SK-N-SH (cell line): ENCODE measurements at regions not wholly inside any gene's neighbourhood (a gene's known extent, or its start where the extent isn't known, plus 50 kb on each side); places are given as distances from the start of the nearest gene placed in this dataset.

Source experiments
- CTCF ChIA-PET: fragments of 300-600, 350-600 bp; formaldehyde crosslinking; extraction: SDS; loops from one replicate; lab custom pipeline; 2021; lab: Yijun Ruan, JAX
- POLR2A ChIA-PET: fragments of 350-600 bp; sonication (Branson Sonifier 250); formaldehyde crosslinking; extraction: SDS; loops from one replicate; lab custom pipeline; 2020; ENCODE audit warnings: antibody characterized with exemption, inconsistent platforms; lab: Yijun Ruan, JAX
- DNase-seq: peaks from one replicate; pipeline ENCODE4 v3.0.0; 2012
- H2AFZ ChIP-seq: fragments of 200-600 bp; sonication (generic); 2 replicates; pipeline ENCODE4 v1.8.1; 2016; ENCODE audit warnings: antibody characterized with exemption, mild to moderate bottlenecking, low read depth
- H3F3A ChIP-seq: fragments of 200-600 bp; sonication (generic); replicated peaks from 2 replicates; pipeline ENCODE3; 2016; ENCODE audit warnings: antibody characterized with exemption, mild to moderate bottlenecking; ENCODE audit not compliant: insufficient read depth
- H3K27ac ChIP-seq, 2 experiments: fragments of 200-500 bp in 1 of 2; fragments of 200-600 bp in 1 of 2; sonication (Bioruptor generic) in 1 of 2; sonication (generic), shearing (Covaris generic) in 1 of 2; 2 replicates each; pipeline versions ENCODE4 v1.5.1 to v1.6.1; 2014 to 2016; ENCODE audit warnings: low read depth in 2 of 2, inconsistent platforms in 1 of 2, low read length in 1 of 2, mild to moderate bottlenecking in 1 of 2, mixed read lengths in 1 of 2
- H3K27me3 ChIP-seq: fragments of 200-600 bp; sonication (generic), shearing (Covaris generic); 2 replicates; pipeline ENCODE4 v1.6.1; 2016; ENCODE audit warnings: mixed run types; ENCODE audit not compliant: insufficient read depth
- H3K36me3 ChIP-seq, 2 experiments: fragments of 200-500 bp in 1 of 2; fragments of 200-600 bp in 1 of 2; sonication (Bioruptor generic) in 1 of 2; sonication (generic) in 1 of 2; replicated peaks in 1 of 2; 2 replicates each; pipeline versions ENCODE3 to v1.5.1; 2014 to 2016; ENCODE audit warnings: low read length in 1 of 2, mild to moderate bottlenecking in 1 of 2; ENCODE audit not compliant: insufficient read depth in 2 of 2, control insufficient read depth in 1 of 2
- H3K4me1 ChIP-seq, 2 experiments: fragments of 200-500 bp in 1 of 2; fragments of 200-600 bp in 1 of 2; sonication (Bioruptor generic) in 1 of 2; sonication (generic), shearing (Covaris generic) in 1 of 2; 2 replicates each; pipeline versions ENCODE4 v1.5.1 to v1.6.1; 2014 to 2016; ENCODE audit warnings: low read depth in 1 of 2, low read length in 1 of 2, mixed run types in 1 of 2; ENCODE audit not compliant: insufficient read depth in 2 of 2, control insufficient read depth in 1 of 2
- H3K4me2 ChIP-seq: fragments of 200-600 bp; sonication (generic), shearing (Covaris generic); 2 replicates; pipeline ENCODE4 v1.6.1; 2017; ENCODE audit warnings: mixed run types
- H3K4me3 ChIP-seq, 2 experiments: fragments of 200-500 bp in 1 of 2; fragments of 200-600 bp in 1 of 2; sonication (Bioruptor generic) in 1 of 2; sonication (generic), shearing (Covaris generic) in 1 of 2; 2 replicates each; pipeline versions ENCODE4 v1.5.1 to v1.8.1; 2014 to 2016; ENCODE audit warnings: low read depth in 2 of 2, inconsistent platforms in 1 of 2, low read length in 1 of 2, mild to moderate bottlenecking in 1 of 2, mixed read lengths in 1 of 2, moderate library complexity in 1 of 2
- H3K79me2 ChIP-seq: fragments of 200-600 bp; sonication (generic); 2 replicates; pipeline ENCODE4 v1.8.1; 2017; ENCODE audit warnings: mild to moderate bottlenecking; ENCODE audit not compliant: insufficient read depth
- H3K9ac ChIP-seq: fragments of 200-600 bp; sonication (generic); 2 replicates; pipeline ENCODE4 v1.6.1; 2017; ENCODE audit warnings: mixed run types
- H3K9me2 ChIP-seq: fragments of 200-600 bp; sonication (generic); 2 replicates; pipeline ENCODE4 v1.6.1; 2017; ENCODE audit warnings: mixed run types
- H3K9me3 ChIP-seq: fragments of 200-600 bp; sonication (generic); 2 replicates; pipeline ENCODE4 v1.6.1; 2017; ENCODE audit warnings: mixed run types, mild to moderate bottlenecking, moderate library complexity
- H4K20me1 ChIP-seq: fragments of 200-600 bp; sonication (generic); 2 replicates; pipeline ENCODE4 v1.6.1; 2017; ENCODE audit warnings: mild to moderate bottlenecking, mixed run types; ENCODE audit not compliant: insufficient read depth
- CHD2 ChIP-seq: fragments of 150-350 bp; IDR thresholded peaks from 2 replicates; pipeline ENCODE4 v1.6.1; 2018; ENCODE audit warnings: low read length; ENCODE audit not compliant: partially characterized antibody
- EZH2phosphoT487 ChIP-seq: fragments of 200-600 bp; sonication (generic); IDR thresholded peaks from 2 replicates; pipeline ENCODE4 v1.6.1; 2017; ENCODE audit warnings: low read depth, mixed run types, mild to moderate bottlenecking, antibody characterized with exemption, moderate library complexity, borderline replicate concordance
- FOXM1 ChIP-seq: IDR thresholded peaks from 2 replicates; pipeline ENCODE4 v1.4.0; 2012; ENCODE audit warnings: low read depth, mild to moderate bottlenecking
- GATA2 ChIP-seq: sonication (generic); formaldehyde crosslinking; IDR thresholded peaks from 2 replicates; pipeline ENCODE4 v1.5.0; 2020; ENCODE audit warnings: mild to moderate bottlenecking, missing genetic modification reagents
- MEF2A ChIP-seq: IDR thresholded peaks from 2 replicates; pipeline ENCODE4 v1.4.0; 2012; ENCODE audit warnings: low read depth, borderline replicate concordance
- RCOR1 ChIP-seq: fragments of 150-350 bp; IDR thresholded peaks from 2 replicates; pipeline ENCODE4 v1.6.1; 2017; ENCODE audit warnings: antibody characterized with exemption, low read length
- SMC3 ChIP-seq: IDR thresholded peaks from 2 replicates; pipeline ENCODE4 v1.6.1; 2012; ENCODE audit warnings: low read depth, low read length, improper control_type of control experiment
- WGBS: methylation state at CpG from one replicate; pipeline ENCODE4 v1.1.6; 2017; ENCODE audit warnings: low lambda C conversion rate; 5-methylcytosine and 5-hydroxymethylcytosine counted together
- TF ChIP-seq, protein P1 (sequence below): IDR thresholded peaks from 2 replicates; pipeline ENCODE4 v1.4.0; 2012; ENCODE audit warnings: low read depth, borderline replicate concordance
- TF ChIP-seq, protein P2 (sequence below): fragments of 150-350 bp; IDR thresholded peaks from 2 replicates; pipeline ENCODE4 v1.6.1; 2016; ENCODE audit warnings: mild to moderate bottlenecking, low read depth, low read length
- TF ChIP-seq, protein P3 (sequence below): IDR thresholded peaks from 2 replicates; pipeline ENCODE4 v1.4.0; 2012; ENCODE audit warnings: low read depth, borderline replicate concordance
- TF ChIP-seq, protein P4 (sequence below): fragments of 150-350 bp; IDR thresholded peaks from 2 replicates; pipeline ENCODE4 v1.6.1; 2017; ENCODE audit warnings: antibody characterized with exemption, low read length, low read depth, borderline replicate concordance

DNA sequence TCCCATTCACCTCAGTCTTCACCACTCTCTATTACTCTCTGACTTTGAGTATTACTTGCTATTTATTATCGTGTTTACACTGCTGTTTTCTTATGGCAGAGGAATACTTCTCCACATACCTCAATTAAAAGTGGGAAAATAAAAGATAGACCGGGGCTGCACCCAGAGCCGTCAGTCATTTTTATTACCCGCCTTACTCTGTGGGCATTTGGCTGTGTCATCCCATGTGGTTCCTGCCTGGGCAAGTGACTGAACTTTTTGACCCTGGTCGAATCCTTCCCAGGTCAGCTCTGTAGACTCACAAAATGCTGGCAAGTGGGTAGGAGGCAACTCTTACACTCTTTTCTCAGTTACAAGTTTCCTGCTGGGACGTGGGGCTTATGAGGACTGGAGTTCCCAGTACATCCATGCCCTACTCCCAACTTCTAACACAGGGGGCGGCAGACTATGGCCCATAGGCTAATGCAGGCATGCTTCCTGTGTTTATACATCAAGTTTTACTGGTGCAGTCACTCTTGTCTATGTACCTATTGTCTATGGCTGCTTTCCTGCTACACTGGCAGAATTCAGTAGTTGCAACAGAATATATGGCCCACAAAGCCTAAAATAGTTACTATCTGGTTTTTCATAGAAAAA lies 69.5 kb upstream of the KCND3 start (continued):
- TF ChIP-seq, protein P1, sequence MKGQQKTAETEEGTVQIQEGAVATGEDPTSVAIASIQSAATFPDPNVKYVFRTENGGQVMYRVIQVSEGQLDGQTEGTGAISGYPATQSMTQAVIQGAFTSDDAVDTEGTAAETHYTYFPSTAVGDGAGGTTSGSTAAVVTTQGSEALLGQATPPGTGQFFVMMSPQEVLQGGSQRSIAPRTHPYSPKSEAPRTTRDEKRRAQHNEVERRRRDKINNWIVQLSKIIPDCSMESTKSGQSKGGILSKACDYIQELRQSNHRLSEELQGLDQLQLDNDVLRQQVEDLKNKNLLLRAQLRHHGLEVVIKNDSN, result no peak

DNA sequence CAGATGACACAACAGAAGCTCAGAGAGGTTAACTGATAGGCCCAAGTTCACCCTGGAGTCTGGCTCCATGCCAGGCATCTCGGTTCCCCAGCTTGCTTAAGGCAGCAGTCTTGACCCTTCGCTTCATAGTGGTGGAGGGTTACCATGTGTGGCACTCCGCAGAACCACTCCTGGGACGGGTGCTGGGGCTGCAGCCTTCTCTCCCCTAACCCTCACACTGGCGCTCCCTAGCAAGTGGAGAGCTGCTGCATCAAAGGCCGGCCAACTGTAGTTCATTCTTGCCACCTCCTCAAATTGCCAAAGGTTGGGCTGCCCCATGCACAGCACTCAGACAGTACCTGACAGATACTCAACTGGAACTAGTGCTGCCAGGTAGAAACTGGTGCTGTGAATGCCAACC lies 70.2 kb upstream of the KCND3 start:
- WGBS, result 48% methylated on average over 6 of the region's 6 CpGs
- ChIA-PET POLR2A (no interaction called here), CTCF (no interaction called here)

More for the DNA sequence above, 70.2 kb upstream of the KCND3 start:
- Histone ChIP-seq H3K4me2 (no peak overlapping the region), H3F3A (no peaks in the 10 kb centered on the region), H4K20me1 (no peaks in the 10 kb centered on the region), H3K9me2 (no peaks in the 10 kb centered on the region), H2AFZ (no peak overlapping the region), H3K27me3 (no peaks in the 10 kb centered on the region), H3K79me2 (no peaks in the 10 kb centered on the region), H3K9me3 (no peaks in the 10 kb centered on the region), H3K4me3 (no peak overlapping the region), H3K27ac (no peak overlapping the region), H3K4me1 (peaks cover 0 to 7% of the 10 kb centered on the region in 2 experiments; a peak in 2 of 4 replicates), H3K36me3 (no peaks in the 10 kb centered on the region), H3K9ac (no peak overlapping the region)
- DNase-seq, result no peak
- TF ChIP-seq MEF2A, result no peak
- no peak for TF ChIP-seq CHD2
- TF ChIP-seq, protein P2, sequence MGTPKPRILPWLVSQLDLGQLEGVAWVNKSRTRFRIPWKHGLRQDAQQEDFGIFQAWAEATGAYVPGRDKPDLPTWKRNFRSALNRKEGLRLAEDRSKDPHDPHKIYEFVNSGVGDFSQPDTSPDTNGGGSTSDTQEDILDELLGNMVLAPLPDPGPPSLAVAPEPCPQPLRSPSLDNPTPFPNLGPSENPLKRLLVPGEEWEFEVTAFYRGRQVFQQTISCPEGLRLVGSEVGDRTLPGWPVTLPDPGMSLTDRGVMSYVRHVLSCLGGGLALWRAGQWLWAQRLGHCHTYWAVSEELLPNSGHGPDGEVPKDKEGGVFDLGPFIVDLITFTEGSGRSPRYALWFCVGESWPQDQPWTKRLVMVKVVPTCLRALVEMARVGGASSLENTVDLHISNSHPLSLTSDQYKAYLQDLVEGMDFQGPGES, result no peak
- TF ChIP-seq FOXM1, result no peak
- TF ChIP-seq, protein P1, result no peak
- TF ChIP-seq SMC3, result no peak
- TF ChIP-seq EZH2phosphoT487, result no peak
- no peak for TF ChIP-seq RCOR1
- TF ChIP-seq, protein P3, sequence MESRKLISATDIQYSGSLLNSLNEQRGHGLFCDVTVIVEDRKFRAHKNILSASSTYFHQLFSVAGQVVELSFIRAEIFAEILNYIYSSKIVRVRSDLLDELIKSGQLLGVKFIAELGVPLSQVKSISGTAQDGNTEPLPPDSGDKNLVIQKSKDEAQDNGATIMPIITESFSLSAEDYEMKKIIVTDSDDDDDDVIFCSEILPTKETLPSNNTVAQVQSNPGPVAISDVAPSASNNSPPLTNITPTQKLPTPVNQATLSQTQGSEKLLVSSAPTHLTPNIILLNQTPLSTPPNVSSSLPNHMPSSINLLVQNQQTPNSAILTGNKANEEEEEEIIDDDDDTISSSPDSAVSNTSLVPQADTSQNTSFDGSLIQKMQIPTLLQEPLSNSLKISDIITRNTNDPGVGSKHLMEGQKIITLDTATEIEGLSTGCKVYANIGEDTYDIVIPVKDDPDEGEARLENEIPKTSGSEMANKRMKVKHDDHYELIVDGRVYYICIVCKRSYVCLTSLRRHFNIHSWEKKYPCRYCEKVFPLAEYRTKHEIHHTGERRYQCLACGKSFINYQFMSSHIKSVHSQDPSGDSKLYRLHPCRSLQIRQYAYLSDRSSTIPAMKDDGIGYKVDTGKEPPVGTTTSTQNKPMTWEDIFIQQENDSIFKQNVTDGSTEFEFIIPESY, result no peak
- TF ChIP-seq, protein P4, sequence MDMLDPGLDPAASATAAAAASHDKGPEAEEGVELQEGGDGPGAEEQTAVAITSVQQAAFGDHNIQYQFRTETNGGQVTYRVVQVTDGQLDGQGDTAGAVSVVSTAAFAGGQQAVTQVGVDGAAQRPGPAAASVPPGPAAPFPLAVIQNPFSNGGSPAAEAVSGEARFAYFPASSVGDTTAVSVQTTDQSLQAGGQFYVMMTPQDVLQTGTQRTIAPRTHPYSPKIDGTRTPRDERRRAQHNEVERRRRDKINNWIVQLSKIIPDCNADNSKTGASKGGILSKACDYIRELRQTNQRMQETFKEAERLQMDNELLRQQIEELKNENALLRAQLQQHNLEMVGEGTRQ, result no peak
- TF ChIP-seq GATA2 (CRISPR knock-in tag), result no peak
